GM18519 (cell line): ENCODE measurements at regions not wholly inside any gene's neighbourhood (a gene's known extent, or its start where the extent isn't known, plus 50 kb on each side); places are given as distances from the start of the nearest gene placed in this dataset.

Experiments used
- ATAC-seq: cut with Tn5 transposase; IDR thresholded peaks from one replicate; pipeline ENCODE4 v1.9.1; 2021; ENCODE audit warnings: mild to moderate bottlenecking, moderate library complexity; ENCODE audit not compliant: unreplicated experiment, low FRiP score

GRCh38 chr15:36361351-36361870 lies 218.0 kb upstream of the CDIN1 start:
- no peak for ATAC-seq

GRCh38 chr15:36362509-36362915 lies 216.9 kb upstream of the CDIN1 start:
- ATAC-seq, result no peak

GRCh38 chr15:36363335-36363734 lies 216.1 kb upstream of the CDIN1 start:
- no peak for ATAC-seq

GRCh38 chr15:36364377-36364776 lies 215.0 kb upstream of the CDIN1 start:
- ATAC-seq, result no peak

DNA sequence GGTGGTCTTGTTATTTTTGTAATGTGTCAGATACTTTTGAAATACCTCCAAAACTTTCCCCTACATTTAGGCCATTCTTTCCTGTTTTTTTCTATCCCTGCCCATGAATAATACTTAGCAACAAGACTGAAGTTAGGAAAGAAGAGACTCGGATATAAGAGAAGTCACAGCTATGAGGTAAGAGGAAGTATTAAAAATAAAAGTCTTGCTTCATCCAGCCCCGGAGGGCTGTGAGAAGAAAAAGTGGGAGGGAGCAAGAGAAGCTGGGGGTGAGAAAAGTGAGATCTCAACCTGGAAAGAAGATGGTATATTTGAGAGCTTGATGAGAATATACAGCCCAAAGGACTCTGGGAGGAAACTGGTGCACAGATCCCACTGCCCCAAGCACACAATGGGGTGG lies 213.5 kb upstream of the CDIN1 start:
- ATAC-seq, result no peak

DNA sequence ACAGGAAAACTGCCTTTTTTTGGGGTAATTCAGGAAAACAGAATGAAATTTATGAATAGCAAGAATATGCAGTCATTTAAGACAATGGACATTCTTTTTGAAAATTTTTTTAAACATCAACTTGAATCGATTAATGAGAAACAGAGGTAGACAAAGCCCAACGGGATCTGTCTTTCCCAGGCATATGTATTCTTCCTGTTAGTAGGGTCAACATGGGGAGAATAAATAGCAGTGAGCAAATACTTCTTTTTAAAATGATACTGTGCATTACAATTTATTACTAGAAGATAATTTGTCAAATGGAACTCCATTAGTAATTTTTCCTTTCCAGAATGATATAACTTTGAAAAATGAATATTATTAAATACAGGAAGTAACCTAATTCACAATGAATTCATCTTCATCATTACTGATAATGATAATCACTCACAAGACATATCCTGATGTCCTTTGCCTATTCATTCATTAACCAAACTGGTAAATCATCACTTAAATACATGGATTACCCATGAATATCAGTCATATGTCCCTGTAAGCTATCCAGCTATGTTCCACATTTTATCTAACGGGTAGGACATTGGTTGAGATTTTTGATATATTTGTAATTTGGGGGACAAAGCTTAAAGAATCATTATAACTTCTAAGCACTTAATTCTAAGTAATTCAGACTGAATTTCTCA lies 209.2 kb upstream of the CDIN1 start:
- no peak for ATAC-seq

- no peak for ATAC-seq
These were observed 208.7 kb upstream of the CDIN1 start for GRCh38 chr15:36370731-36371112.

- no peak for ATAC-seq
These were observed 207.9 kb upstream of the CDIN1 start for GRCh38 chr15:36371509-36371908.

- ATAC-seq, result no peak
These were observed 206.5 kb upstream of the CDIN1 start for GRCh38 chr15:36372968-36373367.

GRCh38 chr15:36373550-36373949 lies 205.9 kb upstream of the CDIN1 start:
- no peak for ATAC-seq

DNA sequence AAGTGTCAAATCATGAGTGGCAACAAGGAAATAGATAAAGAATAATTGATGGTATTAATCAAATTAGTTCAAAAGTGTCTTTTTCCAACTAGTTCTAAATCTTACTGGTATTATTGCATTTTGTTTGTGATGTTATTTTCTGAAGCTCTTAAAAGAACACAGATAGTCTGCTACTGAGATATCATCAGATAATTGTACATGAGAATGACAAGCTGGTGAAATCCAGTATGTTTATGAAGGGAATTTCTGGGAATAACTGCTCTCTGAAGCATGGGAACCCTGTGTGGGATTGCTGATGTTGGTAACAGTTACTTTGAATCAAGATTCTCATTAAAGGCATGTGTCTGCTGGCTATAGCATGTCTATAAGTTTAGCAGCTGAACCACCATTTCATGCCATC lies 190.3 kb upstream of the CDIN1 start:
- no peak for ATAC-seq

- ATAC-seq, result no peak
These were observed 188.9 kb upstream of the CDIN1 start for GRCh38 chr15:36390491-36390890.

DNA sequence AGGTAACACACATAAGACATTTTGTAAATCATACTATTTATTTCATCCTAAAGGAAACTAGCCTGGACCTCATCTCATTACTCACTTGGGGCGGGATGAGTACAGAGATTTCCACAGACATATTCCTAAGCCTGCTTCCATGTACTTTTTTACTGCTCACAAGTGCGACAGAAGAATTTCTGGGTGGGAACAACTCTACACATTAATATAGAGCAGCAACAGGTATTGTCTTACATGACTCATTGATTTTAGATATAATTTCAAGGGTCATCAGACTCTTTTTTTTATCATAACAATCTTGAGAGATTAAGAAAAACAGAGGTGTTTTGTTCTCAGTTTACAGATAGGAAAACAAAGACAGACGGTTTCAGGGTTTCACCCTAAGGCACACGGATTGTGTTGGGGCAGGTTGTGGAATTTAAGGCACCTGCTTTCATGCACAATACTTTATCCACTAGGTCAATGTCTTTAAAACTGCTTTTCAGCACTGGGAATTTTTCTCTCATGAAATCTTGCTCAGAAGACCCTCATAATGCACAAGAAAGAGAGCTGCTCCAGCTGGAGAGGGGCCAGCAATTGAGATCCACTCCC lies 186.7 kb upstream of the CDIN1 start:
- ATAC-seq, result no peak

GRCh38 chr15:36398212-36398611 lies 181.2 kb upstream of the CDIN1 start:
- ATAC-seq, result no peak

- ATAC-seq, result no peak
These were observed 180.2 kb upstream of the CDIN1 start for GRCh38 chr15:36399276-36399675.

GRCh38 chr15:36400936-36401585 lies 178.4 kb upstream of the CDIN1 start:
- ATAC-seq, result no peak

GRCh38 chr15:36401586-36401966 lies 177.8 kb upstream of the CDIN1 start:
- ATAC-seq, result no peak

- ATAC-seq, result no peak
These were observed 176.1 kb upstream of the CDIN1 start for GRCh38 chr15:36403351-36403750.

- no peak for ATAC-seq
These were observed 173.1 kb upstream of the CDIN1 start for GRCh38 chr15:36406366-36406765.

DNA sequence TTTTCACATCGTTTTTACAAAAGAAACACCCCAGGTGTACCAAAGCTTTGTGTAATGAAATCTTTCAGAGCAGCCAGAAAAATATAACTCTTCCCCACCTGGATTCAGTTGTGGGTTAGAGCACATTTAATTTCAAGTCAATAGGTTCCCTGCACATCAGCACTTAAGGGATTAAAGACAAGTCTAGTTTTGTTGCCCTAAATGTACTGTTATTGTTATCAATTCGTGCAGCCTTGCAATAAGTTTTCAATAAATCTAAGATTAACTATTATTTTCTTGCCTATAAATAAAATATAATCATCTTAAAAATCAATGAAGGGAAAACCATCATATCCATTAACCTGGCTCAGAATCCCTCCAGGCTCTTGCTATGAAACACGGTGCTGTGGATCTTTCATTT lies 172.5 kb upstream of the CDIN1 start:
- no peak for ATAC-seq

- no peak for ATAC-seq
These were observed 171.8 kb upstream of the CDIN1 start for GRCh38 chr15:36407647-36408046.

DNA sequence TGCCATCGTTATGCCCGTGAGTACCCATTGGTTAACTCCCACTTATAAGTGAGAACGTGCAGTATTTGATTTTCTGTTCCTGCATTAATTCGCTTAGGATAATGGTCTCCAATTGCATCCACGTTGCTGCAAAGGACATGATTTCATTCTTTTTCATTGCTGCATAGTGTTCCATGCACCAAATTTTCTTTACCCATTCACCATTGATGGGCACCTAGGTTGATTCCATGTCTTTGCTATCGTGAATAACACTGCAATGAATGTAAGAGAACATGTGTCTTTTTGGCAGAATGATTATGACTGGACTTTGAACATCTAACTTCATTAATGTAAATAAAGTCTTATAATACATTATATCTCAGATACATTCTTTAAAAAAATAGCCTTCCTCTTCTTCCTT lies 169.6 kb upstream of the CDIN1 start:
- no peak for ATAC-seq
